ENCODE measurements at regions not wholly inside any gene's neighbourhood (a gene's known extent, or its start where the extent isn't known, plus 50 kb on each side); places are given as distances from the start of the nearest gene placed in this dataset.

DNA sequence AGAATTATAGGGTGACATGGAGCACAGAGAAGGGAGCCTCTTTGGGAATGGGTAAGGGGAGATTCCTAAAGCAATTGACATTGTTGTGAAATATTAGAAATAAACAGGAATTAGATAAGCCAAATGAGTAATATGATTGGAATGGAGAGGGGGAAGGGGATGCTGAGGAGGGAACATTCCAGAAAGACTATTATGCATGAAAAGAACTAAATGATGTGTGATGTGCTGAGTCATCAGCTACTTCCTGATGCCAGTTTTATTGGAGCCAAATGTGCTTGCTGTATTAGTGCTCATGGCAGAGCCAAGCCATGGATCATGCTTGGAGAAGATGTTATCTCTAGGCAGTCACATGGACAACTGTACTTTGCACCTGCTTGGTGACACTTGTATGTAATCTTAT, 189.0 kb upstream of the HCCS start:
- H3K36me3 ChIP-seq: no peaks in the 10 kb centered on the region
- no peak overlapping the region for H3K4me3 ChIP-seq
- no peaks in the 10 kb centered on the region for H3K9me3 ChIP-seq
- intact Hi-C loops (cut with DNase I): no loop called here
- DNase-seq (no peak), ATAC-seq (no peak)
- no peaks in the 10 kb centered on the region for H3K4me1 ChIP-seq
- H3K27ac ChIP-seq: no peak overlapping the region
- TF ChIP-seq, protein P1, sequence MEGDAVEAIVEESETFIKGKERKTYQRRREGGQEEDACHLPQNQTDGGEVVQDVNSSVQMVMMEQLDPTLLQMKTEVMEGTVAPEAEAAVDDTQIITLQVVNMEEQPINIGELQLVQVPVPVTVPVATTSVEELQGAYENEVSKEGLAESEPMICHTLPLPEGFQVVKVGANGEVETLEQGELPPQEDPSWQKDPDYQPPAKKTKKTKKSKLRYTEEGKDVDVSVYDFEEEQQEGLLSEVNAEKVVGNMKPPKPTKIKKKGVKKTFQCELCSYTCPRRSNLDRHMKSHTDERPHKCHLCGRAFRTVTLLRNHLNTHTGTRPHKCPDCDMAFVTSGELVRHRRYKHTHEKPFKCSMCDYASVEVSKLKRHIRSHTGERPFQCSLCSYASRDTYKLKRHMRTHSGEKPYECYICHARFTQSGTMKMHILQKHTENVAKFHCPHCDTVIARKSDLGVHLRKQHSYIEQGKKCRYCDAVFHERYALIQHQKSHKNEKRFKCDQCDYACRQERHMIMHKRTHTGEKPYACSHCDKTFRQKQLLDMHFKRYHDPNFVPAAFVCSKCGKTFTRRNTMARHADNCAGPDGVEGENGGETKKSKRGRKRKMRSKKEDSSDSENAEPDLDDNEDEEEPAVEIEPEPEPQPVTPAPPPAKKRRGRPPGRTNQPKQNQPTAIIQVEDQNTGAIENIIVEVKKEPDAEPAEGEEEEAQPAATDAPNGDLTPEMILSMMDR (IDR thresholded peaks at IDR 0.05): no peak
- no peaks in the 10 kb centered on the region for H3K27me3 ChIP-seq

DNA sequence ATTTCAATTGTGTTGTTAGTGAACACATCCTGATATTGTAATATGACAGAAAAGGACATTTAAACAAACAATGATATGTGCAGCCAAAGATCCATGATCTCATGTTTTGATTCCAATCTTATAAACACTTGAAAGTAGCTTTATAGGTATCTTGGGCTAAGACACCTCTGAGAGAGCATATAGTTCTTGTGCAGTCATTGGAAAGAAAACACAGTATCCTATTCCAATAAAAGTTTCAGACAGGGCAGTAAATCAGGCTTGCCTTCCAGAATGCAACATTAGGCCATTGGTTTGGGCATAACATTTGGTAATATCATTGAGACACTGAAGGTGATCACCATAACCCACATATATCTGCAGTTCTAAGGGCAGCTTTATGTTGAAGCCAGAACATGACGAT, 188.3 kb upstream of the HCCS start:
- no peak overlapping the region for H3K27ac ChIP-seq
- H3K4me3 ChIP-seq: no peak overlapping the region
- intact Hi-C loops (cut with DNase I): no loop called here
- no peaks in the 10 kb centered on the region for H3K4me1 ChIP-seq
- H3K27me3 ChIP-seq: no peaks in the 10 kb centered on the region
- H3K36me3 ChIP-seq: no peaks in the 10 kb centered on the region
- DNase-seq (no peak), ATAC-seq (no peak)
- no peaks in the 10 kb centered on the region for H3K9me3 ChIP-seq
- TF ChIP-seq, protein P1 (IDR thresholded peaks at IDR 0.05): no peak

GRCh38 chrX:10923466-10923865, 187.7 kb upstream of the HCCS start:
- H3K4me1 ChIP-seq: no peaks in the 10 kb centered on the region
- TF ChIP-seq, protein P1 (IDR thresholded peaks at IDR 0.05): no peak
- intact Hi-C loops (cut with DNase I): no loop called here
- ATAC-seq (no peak), DNase-seq (no peak)
- no peak overlapping the region for H3K4me3 ChIP-seq
- H3K27me3 ChIP-seq: no peaks in the 10 kb centered on the region
- no peaks in the 10 kb centered on the region for H3K9me3 ChIP-seq
- H3K36me3 ChIP-seq: no peaks in the 10 kb centered on the region
- no peak overlapping the region for H3K27ac ChIP-seq

- no peak overlapping the region for H3K4me3 ChIP-seq
- H3K36me3 ChIP-seq: no peaks in the 10 kb centered on the region
- H3K9me3 ChIP-seq: no peaks in the 10 kb centered on the region
- no peak for ATAC-seq
- no peaks in the 10 kb centered on the region for H3K4me1 ChIP-seq
- H3K27me3 ChIP-seq: no peaks in the 10 kb centered on the region
- H3K27ac ChIP-seq: no peak overlapping the region
- intact Hi-C loops (cut with DNase I): no loop called here
- DNase-seq: no peak
- TF ChIP-seq, protein P1 (IDR thresholded peaks at IDR 0.05): no peak
Measured at GRCh38 chrX:10926404-10926803, 184.7 kb upstream of the HCCS start.

DNA sequence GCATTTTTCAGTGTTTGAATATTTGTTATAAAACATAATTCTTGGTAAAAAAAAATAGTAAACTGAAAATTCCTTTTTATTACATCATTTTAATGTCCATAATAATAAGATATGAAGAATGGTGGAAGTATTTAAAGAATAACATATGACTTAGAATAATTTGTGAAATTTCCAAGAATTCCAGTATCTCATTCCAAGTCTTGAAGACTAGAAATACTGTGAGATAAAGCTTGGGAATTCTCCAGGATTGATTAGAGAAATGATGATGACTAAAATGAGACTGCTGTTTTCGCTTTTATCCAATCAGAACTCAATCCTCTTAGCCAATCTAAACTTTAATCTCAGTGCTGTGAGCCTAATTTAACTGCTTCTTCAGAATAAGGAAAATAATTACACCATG, 184.2 kb upstream of the HCCS start:
- H3K36me3 ChIP-seq: no peaks in the 10 kb centered on the region
- intact Hi-C loops (cut with DNase I): no loop called here
- no peak overlapping the region for H3K4me3 ChIP-seq
- ATAC-seq (no peak), DNase-seq (no peak)
- H3K9me3 ChIP-seq: no peaks in the 10 kb centered on the region
- no peaks in the 10 kb centered on the region for H3K4me1 ChIP-seq
- no peaks in the 10 kb centered on the region for H3K27me3 ChIP-seq
- no peak overlapping the region for H3K27ac ChIP-seq
- TF ChIP-seq, protein P1 (IDR thresholded peaks at IDR 0.05): no peak

- TF ChIP-seq, protein P1 (IDR thresholded peaks at IDR 0.05): no peak
- no peaks in the 10 kb centered on the region for H3K36me3 ChIP-seq
- DNase-seq (no peak), ATAC-seq (no peak)
- no peaks in the 10 kb centered on the region for H3K9me3 ChIP-seq
- no peaks in the 10 kb centered on the region for H3K4me1 ChIP-seq
- no peak overlapping the region for H3K4me3 ChIP-seq
- intact Hi-C loops (cut with DNase I): no loop called here
- no peak overlapping the region for H3K27ac ChIP-seq
- no peaks in the 10 kb centered on the region for H3K27me3 ChIP-seq
Measured at GRCh38 chrX:10929747-10930146, 181.4 kb upstream of the HCCS start.
